ENCODE measurements at regions not wholly inside any gene's neighbourhood (a gene's known extent, or its start where the extent isn't known, plus 50 kb on each side); places are given as distances from the start of the nearest gene placed in this dataset.

GRCh38 chr10:33819206-33819605 lies 484.7 kb upstream of the NRP1 start (continued):
- TF ChIP-seq NRF1 (IDR thresholded peaks at IDR 0.05; ENCODE audit: low read depth, low read length) (no peak), CBX8 (IDR thresholded peaks at IDR 0.05; ENCODE audit: borderline replicate concordance, low read depth, low read length) (no peak)

Data from H1 (cell line).